Osteocyte (in vitro differentiated cells): ENCODE measurements at regions not wholly inside any gene's neighbourhood (a gene's known extent, or its start where the extent isn't known, plus 50 kb on each side); places are given as distances from the start of the nearest gene placed in this dataset.

ENCODE experiments used
- DNase-seq: peaks from one replicate; pipeline ENCODE4 v3.0.0; 2021; ENCODE audit warnings: mixed read lengths; ENCODE audit not compliant: unreplicated experiment; ENCODE audit errors: extremely low spot score
- H3K27ac Mint-ChIP-seq: one replicate; pipeline ENCODE4 v1.8.0; 2021; ENCODE audit warnings: mild to moderate bottlenecking, mixed read lengths; ENCODE audit not compliant: unreplicated experiment
- H3K27me3 Mint-ChIP-seq: one replicate; pipeline ENCODE4 v1.8.0; 2021; ENCODE audit warnings: mixed read lengths; ENCODE audit not compliant: unreplicated experiment
- H3K36me3 Mint-ChIP-seq: one replicate; pipeline ENCODE4 v1.8.0; 2021; ENCODE audit warnings: mixed read lengths; ENCODE audit not compliant: unreplicated experiment
- H3K4me1 Mint-ChIP-seq: one replicate; pipeline ENCODE4 v1.8.0; 2021; ENCODE audit warnings: mixed read lengths; ENCODE audit not compliant: unreplicated experiment
- H3K4me3 Mint-ChIP-seq: one replicate; pipeline ENCODE4 v1.8.0; 2021; ENCODE audit warnings: mild to moderate bottlenecking, moderate library complexity, mixed read lengths; ENCODE audit not compliant: unreplicated experiment
- H3K9me3 Mint-ChIP-seq: one replicate; pipeline ENCODE4 v1.8.0; 2021; ENCODE audit warnings: mixed read lengths; ENCODE audit not compliant: unreplicated experiment
- CTCF ChIP-seq: fragments of 200-600 bp; sonication (generic); IDR thresholded peaks from 2 replicates; pipeline ENCODE4 v1.5.0; 2021; ENCODE audit warnings: antibody characterized with exemption, mild to moderate bottlenecking, moderate library complexity

GRCh38 chr9:78676623-78677022, 379.7 kb downstream of the PSAT1 start:
- no peak for DNase-seq
- H3K4me3 Mint-ChIP-seq, result no peak overlapping the region
- no peaks in the 10 kb centered on the region for H3K36me3 Mint-ChIP-seq
- no peaks in the 10 kb centered on the region for H3K4me1 Mint-ChIP-seq
- no peak for TF ChIP-seq CTCF
- no peak overlapping the region for H3K27ac Mint-ChIP-seq
- no peaks in the 10 kb centered on the region for H3K27me3 Mint-ChIP-seq
- no peaks in the 10 kb centered on the region for H3K9me3 Mint-ChIP-seq

DNA sequence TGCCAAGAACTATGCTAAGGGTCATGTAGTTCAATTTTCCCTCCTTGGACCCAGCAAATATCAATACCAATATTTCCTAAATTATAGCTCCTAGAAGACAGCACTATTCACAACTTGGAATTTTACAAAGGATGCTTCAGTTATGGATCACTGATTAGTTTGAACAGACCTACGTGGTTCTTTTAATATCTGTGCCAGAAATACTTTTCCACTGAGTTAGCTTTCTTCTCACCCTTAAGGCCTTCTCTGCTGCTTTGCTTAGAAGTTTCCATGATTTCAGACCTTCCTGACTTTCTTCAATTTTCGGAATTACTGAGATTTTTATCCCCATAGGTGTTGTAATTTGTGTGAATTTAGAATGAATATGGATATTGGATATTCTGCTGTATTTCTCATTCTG, 380.4 kb downstream of the PSAT1 start:
- no peaks in the 10 kb centered on the region for H3K36me3 Mint-ChIP-seq
- no peak for TF ChIP-seq CTCF
- H3K4me1 Mint-ChIP-seq, result no peaks in the 10 kb centered on the region
- no peaks in the 10 kb centered on the region for H3K27me3 Mint-ChIP-seq
- no peaks in the 10 kb centered on the region for H3K9me3 Mint-ChIP-seq
- H3K27ac Mint-ChIP-seq, result no peak overlapping the region
- DNase-seq, result no peak
- H3K4me3 Mint-ChIP-seq, result no peak overlapping the region

DNA sequence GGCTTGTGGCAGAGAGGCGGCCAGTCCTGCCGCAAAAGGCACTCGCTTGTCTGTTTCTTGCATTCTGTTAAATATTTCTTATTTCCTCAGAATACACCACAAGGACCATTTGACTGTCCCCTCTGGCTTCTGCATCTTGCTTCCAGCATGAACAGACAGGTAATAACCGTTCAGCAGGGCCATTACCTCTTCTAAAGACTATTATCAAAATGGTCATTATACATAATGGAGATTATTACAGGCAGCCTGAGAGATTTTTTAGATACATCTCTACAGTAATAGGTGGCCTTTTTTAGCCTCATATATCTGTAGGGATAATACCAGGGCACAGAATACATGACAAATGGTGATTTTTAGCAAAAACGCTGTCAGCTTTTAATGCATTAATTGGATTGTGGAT, 382.0 kb downstream of the PSAT1 start:
- no peaks in the 10 kb centered on the region for H3K36me3 Mint-ChIP-seq
- H3K4me1 Mint-ChIP-seq, result no peaks in the 10 kb centered on the region
- H3K27me3 Mint-ChIP-seq, result no peaks in the 10 kb centered on the region
- no peak overlapping the region for H3K4me3 Mint-ChIP-seq
- no peak for DNase-seq
- no peak overlapping the region for H3K27ac Mint-ChIP-seq
- no peaks in the 10 kb centered on the region for H3K9me3 Mint-ChIP-seq
- no peak for TF ChIP-seq CTCF

- H3K36me3 Mint-ChIP-seq, result no peaks in the 10 kb centered on the region
- H3K27ac Mint-ChIP-seq, result no peak overlapping the region
- no peak for DNase-seq
- H3K4me3 Mint-ChIP-seq, result no peak overlapping the region
- no peaks in the 10 kb centered on the region for H3K27me3 Mint-ChIP-seq
- no peaks in the 10 kb centered on the region for H3K9me3 Mint-ChIP-seq
- no peak for TF ChIP-seq CTCF
- no peaks in the 10 kb centered on the region for H3K4me1 Mint-ChIP-seq
Observed at GRCh38 chr9:78680196-78680595, 383.3 kb downstream of the PSAT1 start.

DNA sequence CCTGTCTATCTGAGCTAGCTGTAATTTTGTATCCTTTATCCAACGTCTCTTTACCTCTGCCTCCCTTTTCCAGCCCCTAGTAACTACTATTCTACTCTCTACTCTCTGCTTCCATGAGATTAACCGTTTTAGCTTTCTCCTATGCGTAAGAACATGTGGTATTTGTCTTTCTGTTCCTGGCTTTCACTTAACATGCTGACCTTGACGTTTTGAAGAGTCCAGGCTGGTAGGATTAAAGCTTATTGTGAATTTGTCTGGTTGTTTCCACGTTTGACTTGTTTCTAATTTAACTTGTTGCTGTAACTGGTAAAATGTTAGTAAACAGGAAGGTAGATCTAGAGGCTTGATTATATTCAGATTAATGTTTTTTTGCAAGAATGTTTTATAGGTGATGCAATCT, 385.3 kb downstream of the PSAT1 start:
- Mint-ChIP-seq H3K4me1 (no peaks in the 10 kb centered on the region), H3K27me3 (no peaks in the 10 kb centered on the region), H3K36me3 (no peaks in the 10 kb centered on the region), H3K4me3 (no peak overlapping the region), H3K9me3 (no peaks in the 10 kb centered on the region), H3K27ac (no peak overlapping the region)
- TF ChIP-seq CTCF, result no peak
- no peak for DNase-seq
